ENCODE measurements at regions not wholly inside any gene's neighbourhood (a gene's known extent, or its start where the extent isn't known, plus 50 kb on each side); places are given as distances from the start of the nearest gene placed in this dataset.

DNA sequence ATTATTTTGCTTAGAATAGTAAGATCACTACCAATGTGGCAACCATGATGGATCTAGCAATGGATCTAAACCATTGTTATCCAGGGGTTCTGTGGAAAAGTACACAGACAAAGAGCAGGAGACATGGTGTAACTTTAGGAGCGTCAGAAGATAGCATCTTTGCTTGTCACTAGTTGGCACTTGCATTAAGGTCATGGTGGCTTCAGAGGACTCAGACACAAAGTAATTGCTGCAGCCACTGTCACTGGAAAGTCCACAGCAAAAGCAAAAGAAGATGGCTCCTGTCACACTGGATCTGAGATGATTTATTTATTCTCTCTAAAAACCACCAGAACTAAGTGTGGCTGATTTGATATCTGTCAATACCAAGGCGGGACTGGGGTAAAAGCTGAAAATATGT, 93.3 kb upstream of the PCDH20 start:
- TF ChIP-seq, protein P1, sequence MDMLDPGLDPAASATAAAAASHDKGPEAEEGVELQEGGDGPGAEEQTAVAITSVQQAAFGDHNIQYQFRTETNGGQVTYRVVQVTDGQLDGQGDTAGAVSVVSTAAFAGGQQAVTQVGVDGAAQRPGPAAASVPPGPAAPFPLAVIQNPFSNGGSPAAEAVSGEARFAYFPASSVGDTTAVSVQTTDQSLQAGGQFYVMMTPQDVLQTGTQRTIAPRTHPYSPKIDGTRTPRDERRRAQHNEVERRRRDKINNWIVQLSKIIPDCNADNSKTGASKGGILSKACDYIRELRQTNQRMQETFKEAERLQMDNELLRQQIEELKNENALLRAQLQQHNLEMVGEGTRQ (IDR thresholded peaks at IDR 0.05; ENCODE audit: low read depth, low read length), result no peak
- TF ChIP-seq, protein P2, sequence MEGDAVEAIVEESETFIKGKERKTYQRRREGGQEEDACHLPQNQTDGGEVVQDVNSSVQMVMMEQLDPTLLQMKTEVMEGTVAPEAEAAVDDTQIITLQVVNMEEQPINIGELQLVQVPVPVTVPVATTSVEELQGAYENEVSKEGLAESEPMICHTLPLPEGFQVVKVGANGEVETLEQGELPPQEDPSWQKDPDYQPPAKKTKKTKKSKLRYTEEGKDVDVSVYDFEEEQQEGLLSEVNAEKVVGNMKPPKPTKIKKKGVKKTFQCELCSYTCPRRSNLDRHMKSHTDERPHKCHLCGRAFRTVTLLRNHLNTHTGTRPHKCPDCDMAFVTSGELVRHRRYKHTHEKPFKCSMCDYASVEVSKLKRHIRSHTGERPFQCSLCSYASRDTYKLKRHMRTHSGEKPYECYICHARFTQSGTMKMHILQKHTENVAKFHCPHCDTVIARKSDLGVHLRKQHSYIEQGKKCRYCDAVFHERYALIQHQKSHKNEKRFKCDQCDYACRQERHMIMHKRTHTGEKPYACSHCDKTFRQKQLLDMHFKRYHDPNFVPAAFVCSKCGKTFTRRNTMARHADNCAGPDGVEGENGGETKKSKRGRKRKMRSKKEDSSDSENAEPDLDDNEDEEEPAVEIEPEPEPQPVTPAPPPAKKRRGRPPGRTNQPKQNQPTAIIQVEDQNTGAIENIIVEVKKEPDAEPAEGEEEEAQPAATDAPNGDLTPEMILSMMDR (conservative IDR thresholded peaks at IDR 0.05; ENCODE audit: low read depth, low read length), result no peak
- TF ChIP-seq SMC3 (IDR thresholded peaks at IDR 0.05; ENCODE audit: low read depth, low read length), result no peak
